ENCODE measurements at regions not wholly inside any gene's neighbourhood (a gene's known extent, or its start where the extent isn't known, plus 50 kb on each side); places are given as distances from the start of the nearest gene placed in this dataset.

DNA sequence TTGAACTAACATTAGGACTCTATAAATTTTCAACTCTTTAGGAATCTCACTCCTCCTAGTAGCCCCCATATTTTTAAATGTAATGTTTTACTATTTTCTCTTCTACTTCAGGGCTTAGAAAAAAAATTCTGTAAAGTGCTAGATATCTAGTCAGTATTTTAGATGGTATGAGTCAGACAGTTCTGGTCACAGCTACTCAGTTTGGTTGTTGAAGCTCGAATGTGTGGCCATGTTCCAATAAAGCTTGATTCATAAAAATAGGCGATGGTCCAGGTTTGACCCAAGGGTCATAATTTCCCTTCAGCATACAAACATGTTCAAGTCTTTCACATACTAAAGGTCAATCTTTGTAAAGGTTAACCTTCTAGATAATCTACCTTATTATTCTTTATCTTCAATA lies 566.0 kb upstream of the CDH18 start:
- H3K36me3 ChIP-seq (ENCODE audit: insufficient read depth, low read length) = no peaks in the 10 kb centered on the region
- no peak overlapping the region for H3K27ac ChIP-seq (ENCODE audit: low read length)
- H3K79me2 ChIP-seq (ENCODE audit: insufficient read depth, low read length) = no peaks in the 10 kb centered on the region
- no peak overlapping the region for H3K9ac ChIP-seq (ENCODE audit: low read depth, low read length)
- H3K4me2 ChIP-seq (ENCODE audit: insufficient read depth, low read length) = no peak overlapping the region
- ATAC-seq (ENCODE audit: insufficient read depth, low read depth) (no peak), DNase-seq (no peak)
- no peak overlapping the region for H3K4me3 ChIP-seq (ENCODE audit: low read depth in 1 of 2, low read length in 2 of 2)
- no peaks in the 10 kb centered on the region for H4K20me1 ChIP-seq (ENCODE audit: insufficient read depth, low read length)
- H3K9me3 ChIP-seq (ENCODE audit: insufficient read depth, low read length, severe bottlenecking) = no peaks in the 10 kb centered on the region
- no peaks in the 10 kb centered on the region for H3K27me3 ChIP-seq (ENCODE audit: insufficient read depth, low read length, poor library complexity)
- no peak overlapping the region for H2AFZ ChIP-seq (ENCODE audit: low read depth, low read length)
- TF ChIP-seq EZH2 (IDR thresholded peaks at IDR 0.05; ENCODE audit: borderline replicate concordance, low read depth, low read length, severe bottlenecking) = no peak
- TF ChIP-seq, protein P1, sequence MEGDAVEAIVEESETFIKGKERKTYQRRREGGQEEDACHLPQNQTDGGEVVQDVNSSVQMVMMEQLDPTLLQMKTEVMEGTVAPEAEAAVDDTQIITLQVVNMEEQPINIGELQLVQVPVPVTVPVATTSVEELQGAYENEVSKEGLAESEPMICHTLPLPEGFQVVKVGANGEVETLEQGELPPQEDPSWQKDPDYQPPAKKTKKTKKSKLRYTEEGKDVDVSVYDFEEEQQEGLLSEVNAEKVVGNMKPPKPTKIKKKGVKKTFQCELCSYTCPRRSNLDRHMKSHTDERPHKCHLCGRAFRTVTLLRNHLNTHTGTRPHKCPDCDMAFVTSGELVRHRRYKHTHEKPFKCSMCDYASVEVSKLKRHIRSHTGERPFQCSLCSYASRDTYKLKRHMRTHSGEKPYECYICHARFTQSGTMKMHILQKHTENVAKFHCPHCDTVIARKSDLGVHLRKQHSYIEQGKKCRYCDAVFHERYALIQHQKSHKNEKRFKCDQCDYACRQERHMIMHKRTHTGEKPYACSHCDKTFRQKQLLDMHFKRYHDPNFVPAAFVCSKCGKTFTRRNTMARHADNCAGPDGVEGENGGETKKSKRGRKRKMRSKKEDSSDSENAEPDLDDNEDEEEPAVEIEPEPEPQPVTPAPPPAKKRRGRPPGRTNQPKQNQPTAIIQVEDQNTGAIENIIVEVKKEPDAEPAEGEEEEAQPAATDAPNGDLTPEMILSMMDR (IDR thresholded peaks at IDR 0.05; ENCODE audit: borderline replicate concordance, extremely low read depth, low read length, poor library complexity, severe bottlenecking) = no peak
- H3K4me1 ChIP-seq (ENCODE audit: insufficient read depth, low read length) = no peaks in the 10 kb centered on the region

DNA sequence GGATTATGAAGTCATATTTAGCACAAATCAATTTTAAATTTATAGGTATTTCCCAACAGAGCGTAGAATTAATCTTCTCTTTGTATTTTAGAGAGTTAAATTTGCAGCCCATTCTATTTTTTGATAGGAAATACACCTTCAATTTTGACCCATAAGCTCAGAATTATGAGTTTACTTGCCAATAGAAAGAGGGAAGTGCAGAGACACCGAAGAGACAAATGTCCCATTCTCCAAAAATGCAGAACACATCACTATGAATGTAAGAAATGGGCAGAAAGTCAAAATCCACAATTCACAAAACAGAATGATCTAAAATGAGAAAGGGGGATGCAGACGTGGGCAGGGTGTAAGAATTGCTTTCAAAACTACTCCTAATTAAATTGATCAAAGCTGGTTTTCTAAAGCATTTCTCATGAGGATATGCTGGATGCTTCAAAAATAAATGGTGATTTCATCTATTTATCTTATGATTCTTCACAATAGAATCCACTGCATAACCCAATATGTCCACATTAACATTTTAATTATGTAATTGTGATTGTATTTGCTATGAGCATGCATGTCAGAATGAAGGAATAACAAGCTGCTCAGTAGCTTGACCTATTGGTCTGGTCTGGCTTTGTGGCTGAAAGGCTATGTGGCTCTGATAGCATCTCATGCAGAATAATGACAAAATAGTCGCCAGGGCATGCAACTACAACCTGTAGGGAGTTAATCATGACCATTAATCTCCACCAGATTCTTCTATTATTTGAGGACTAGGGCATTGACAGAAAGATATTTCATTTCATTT lies 550.1 kb upstream of the CDH18 start:
- TF ChIP-seq, protein P1 (IDR thresholded peaks at IDR 0.05; ENCODE audit: borderline replicate concordance, extremely low read depth, low read length, poor library complexity, severe bottlenecking) = no peak
- TF ChIP-seq EZH2 (IDR thresholded peaks at IDR 0.05; ENCODE audit: borderline replicate concordance, low read depth, low read length, severe bottlenecking) = no peak
- H3K27ac ChIP-seq (ENCODE audit: low read length) = no peak overlapping the region
- no peak for ATAC-seq (ENCODE audit: insufficient read depth, low read depth)
- H3K4me1 ChIP-seq (ENCODE audit: insufficient read depth, low read length) = peaks cover 23% of the 10 kb centered on the region
- H2AFZ ChIP-seq (ENCODE audit: low read depth, low read length) = no peak overlapping the region
- H4K20me1 ChIP-seq (ENCODE audit: insufficient read depth, low read length) = no peaks in the 10 kb centered on the region
- DNase-seq = no peak
- H3K27me3 ChIP-seq (ENCODE audit: insufficient read depth, low read length, poor library complexity) = no peaks in the 10 kb centered on the region
- H3K9ac ChIP-seq (ENCODE audit: low read depth, low read length) = no peak overlapping the region
- no peaks in the 10 kb centered on the region for H3K79me2 ChIP-seq (ENCODE audit: insufficient read depth, low read length)
- H3K4me3 ChIP-seq (ENCODE audit: low read depth in 1 of 2, low read length in 2 of 2) = no peak overlapping the region
- H3K36me3 ChIP-seq (ENCODE audit: insufficient read depth, low read length) = no peaks in the 10 kb centered on the region
- H3K9me3 ChIP-seq (ENCODE audit: insufficient read depth, low read length, severe bottlenecking) = no peaks in the 10 kb centered on the region
- H3K4me2 ChIP-seq (ENCODE audit: insufficient read depth, low read length) = no peak overlapping the region

DNA sequence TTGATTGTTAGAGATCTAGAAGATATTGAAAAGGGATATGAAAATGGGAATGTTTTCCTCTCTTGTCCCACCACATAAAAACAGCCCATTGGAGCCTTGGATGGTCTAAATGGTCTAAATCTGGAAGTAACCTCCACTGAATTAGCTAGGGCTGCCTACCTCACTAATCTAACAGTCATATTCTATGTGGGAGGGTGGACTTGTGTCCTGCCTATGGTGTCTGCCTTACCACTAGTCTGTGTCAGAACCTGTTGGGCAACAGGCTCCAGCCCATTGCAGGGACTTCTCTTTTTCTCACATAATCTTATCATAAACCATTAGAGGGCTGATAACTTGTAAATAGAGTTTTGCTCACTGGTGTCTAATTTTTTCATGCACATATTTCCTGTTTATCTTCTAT lies 548.8 kb upstream of the CDH18 start:
- H3K9ac ChIP-seq (ENCODE audit: low read depth, low read length) = peak overlapping the region; percentile 22; the same call in 1 of the 2 replicates
- no peaks in the 10 kb centered on the region for H3K27me3 ChIP-seq (ENCODE audit: insufficient read depth, low read length, poor library complexity)
- H3K36me3 ChIP-seq (ENCODE audit: insufficient read depth, low read length) = no peaks in the 10 kb centered on the region
- no peaks in the 10 kb centered on the region for H4K20me1 ChIP-seq (ENCODE audit: insufficient read depth, low read length)
- peak overlapping the region; percentile 42 for H2AFZ ChIP-seq (ENCODE audit: low read depth, low read length)
- H3K27ac ChIP-seq (ENCODE audit: low read length) = peak overlapping the region; percentile 72
- H3K4me2 ChIP-seq (ENCODE audit: insufficient read depth, low read length) = peak overlapping the region; percentile 0; the same call in 1 of the 2 replicates
- TF ChIP-seq, protein P1 (IDR thresholded peaks at IDR 0.05; ENCODE audit: borderline replicate concordance, extremely low read depth, low read length, poor library complexity, severe bottlenecking) = no peak
- TF ChIP-seq EZH2 (IDR thresholded peaks at IDR 0.05; ENCODE audit: borderline replicate concordance, low read depth, low read length, severe bottlenecking) = no peak
- H3K79me2 ChIP-seq (ENCODE audit: insufficient read depth, low read length) = no peaks in the 10 kb centered on the region
- peaks cover 23% of the 10 kb centered on the region for H3K4me1 ChIP-seq (ENCODE audit: insufficient read depth, low read length)
- peak; percentile 62 for ATAC-seq (ENCODE audit: insufficient read depth, low read depth)
- DNase-seq = peak; percentile 6
- H3K9me3 ChIP-seq (ENCODE audit: insufficient read depth, low read length, severe bottlenecking) = no peaks in the 10 kb centered on the region
- H3K4me3 ChIP-seq (ENCODE audit: low read depth in 1 of 2, low read length in 2 of 2) = no peak overlapping the region

Measured in DND-41 (cell line).